T-helper 17 cell (primary cell): ENCODE measurements at regions not wholly inside any gene's neighbourhood (a gene's known extent, or its start where the extent isn't known, plus 50 kb on each side); places are given as distances from the start of the nearest gene placed in this dataset.

Experiments
- ATAC-seq: fragments of 150-1000 bp; cut with Tn5 transposase; 2 replicates; pipeline ENCODE4 v1.10.0; 2021; ENCODE audit warnings: mild to moderate bottlenecking, moderate library complexity
- DNase-seq, 3 donors: peaks; one replicate each; pipeline versions ENCODE4 v3.0.0 to v3.0.0-alpha.2; 2020 to 2021
- H3K9me3 ChIP-seq: one replicate; pipeline ENCODE4 v1.7.0; 2013; ENCODE audit warnings: low read length, mild to moderate bottlenecking; ENCODE audit not compliant: control insufficient read depth, poor library complexity, severe bottlenecking
- H3K27ac Mint-ChIP-seq: one replicate; pipeline ENCODE4 v1.8.0; 2022; ENCODE audit warnings: mild to moderate bottlenecking, moderate library complexity, mixed read lengths
- H3K27me3 Mint-ChIP-seq: one replicate; pipeline ENCODE4 v1.8.0; 2022; ENCODE audit warnings: mixed read lengths
- H3K36me3 Mint-ChIP-seq: one replicate; pipeline ENCODE4 v1.8.0; 2022; ENCODE audit warnings: low read depth, mixed read lengths
- H3K4me1 Mint-ChIP-seq: one replicate; pipeline ENCODE4 v1.8.0; 2022; ENCODE audit warnings: mild to moderate bottlenecking, mixed read lengths
- H3K4me3 Mint-ChIP-seq: one replicate; pipeline ENCODE4 v1.8.0; 2022; ENCODE audit warnings: mild to moderate bottlenecking, moderate library complexity, mixed read lengths

GRCh38 chr22:47994045-47994444 lies 1231.6 kb downstream of the TBC1D22A start:
- Mint-ChIP-seq H3K4me3 (no peak overlapping the region), H3K27ac (no peak overlapping the region), H3K36me3 (no peaks in the 10 kb centered on the region), H3K27me3 (peaks cover 17% of the 10 kb centered on the region), H3K4me1 (no peaks in the 10 kb centered on the region)
- peaks cover 2% of the 10 kb centered on the region for H3K9me3 ChIP-seq
- DNase-seq (no peak), ATAC-seq (no peak)

- H3K4me3 Mint-ChIP-seq = no peak overlapping the region
- no peak for DNase-seq
- H3K27ac Mint-ChIP-seq = no peak overlapping the region
- peaks cover 12% of the 10 kb centered on the region for H3K27me3 Mint-ChIP-seq
- H3K4me1 Mint-ChIP-seq = no peaks in the 10 kb centered on the region
- ATAC-seq = no peak
- H3K36me3 Mint-ChIP-seq = no peaks in the 10 kb centered on the region
- peaks cover 2% of the 10 kb centered on the region for H3K9me3 ChIP-seq
These were observed 1228.0 kb downstream of the TBC1D22A start for GRCh38 chr22:47990481-47990880.

- peaks cover 2% of the 10 kb centered on the region for H3K9me3 ChIP-seq
- no peaks in the 10 kb centered on the region for H3K27me3 Mint-ChIP-seq
- no peak overlapping the region for H3K4me3 Mint-ChIP-seq
- no peak for DNase-seq
- H3K36me3 Mint-ChIP-seq = no peaks in the 10 kb centered on the region
- ATAC-seq = no peak
- H3K4me1 Mint-ChIP-seq = no peaks in the 10 kb centered on the region
- H3K27ac Mint-ChIP-seq = no peak overlapping the region
These were observed 1225.5 kb downstream of the TBC1D22A start for GRCh38 chr22:47987885-47988515.

GRCh38 chr22:47976219-47976618 lies 1213.8 kb downstream of the TBC1D22A start:
- Mint-ChIP-seq H3K4me3 (no peak overlapping the region), H3K4me1 (no peaks in the 10 kb centered on the region)

GRCh38 chr22:47967831-47968230 lies 1205.4 kb downstream of the TBC1D22A start:
- Mint-ChIP-seq H3K4me1 (no peaks in the 10 kb centered on the region), H3K36me3 (no peaks in the 10 kb centered on the region), H3K4me3 (no peak overlapping the region), H3K27me3 (peaks cover 14% of the 10 kb centered on the region), H3K27ac (no peak overlapping the region)
- ATAC-seq (no peak), DNase-seq (no peak)
- H3K9me3 ChIP-seq = no peaks in the 10 kb centered on the region

More at GRCh38 chr22:47976219-47976618, 1213.8 kb downstream of the TBC1D22A start:
- ATAC-seq (no peak), DNase-seq (no peak)
- no peaks in the 10 kb centered on the region for H3K36me3 Mint-ChIP-seq
- H3K27me3 Mint-ChIP-seq = no peaks in the 10 kb centered on the region
- no peaks in the 10 kb centered on the region for H3K9me3 ChIP-seq
- H3K27ac Mint-ChIP-seq = no peak overlapping the region

- Mint-ChIP-seq H3K27ac (no peak overlapping the region), H3K36me3 (no peaks in the 10 kb centered on the region), H3K4me3 (no peak overlapping the region), H3K27me3 (peaks cover 17% of the 10 kb centered on the region), H3K4me1 (no peaks in the 10 kb centered on the region)
- DNase-seq = no peak
- no peaks in the 10 kb centered on the region for H3K9me3 ChIP-seq
- ATAC-seq = no peak
These were observed 1203.9 kb downstream of the TBC1D22A start for GRCh38 chr22:47966316-47966715.

- H3K36me3 Mint-ChIP-seq = no peaks in the 10 kb centered on the region
- H3K27ac Mint-ChIP-seq = no peak overlapping the region
- ATAC-seq = no peak
- no peaks in the 10 kb centered on the region for H3K4me1 Mint-ChIP-seq
- H3K4me3 Mint-ChIP-seq = no peak overlapping the region
- peaks cover 17% of the 10 kb centered on the region for H3K27me3 Mint-ChIP-seq
- H3K9me3 ChIP-seq = no peaks in the 10 kb centered on the region
- no peak for DNase-seq
These were observed 1203.4 kb downstream of the TBC1D22A start for GRCh38 chr22:47965896-47966295.

- no peak for ATAC-seq
- Mint-ChIP-seq H3K27me3 (peaks cover 17% of the 10 kb centered on the region), H3K4me1 (no peaks in the 10 kb centered on the region), H3K36me3 (no peaks in the 10 kb centered on the region), H3K4me3 (no peak overlapping the region), H3K27ac (no peak overlapping the region)
- DNase-seq = no peak
- no peaks in the 10 kb centered on the region for H3K9me3 ChIP-seq
These were observed 1202.6 kb downstream of the TBC1D22A start for GRCh38 chr22:47965066-47965465.

GRCh38 chr22:47963660-47964059 lies 1201.2 kb downstream of the TBC1D22A start:
- no peak overlapping the region for H3K4me3 Mint-ChIP-seq
- ATAC-seq = no peak
- no peak for DNase-seq
- H3K27ac Mint-ChIP-seq = no peak overlapping the region
- no peaks in the 10 kb centered on the region for H3K9me3 ChIP-seq
- H3K27me3 Mint-ChIP-seq = peaks cover 17% of the 10 kb centered on the region
- H3K36me3 Mint-ChIP-seq = no peaks in the 10 kb centered on the region
- no peaks in the 10 kb centered on the region for H3K4me1 Mint-ChIP-seq

GRCh38 chr22:47957649-47958048 lies 1195.2 kb downstream of the TBC1D22A start:
- Mint-ChIP-seq H3K27ac (no peak overlapping the region), H3K36me3 (no peaks in the 10 kb centered on the region), H3K4me1 (no peaks in the 10 kb centered on the region), H3K27me3 (peaks cover under 1% of the 10 kb centered on the region), H3K4me3 (no peak overlapping the region)
- ATAC-seq (no peak), DNase-seq (no peak)
- H3K9me3 ChIP-seq = peaks cover 3% of the 10 kb centered on the region

- H3K4me3 Mint-ChIP-seq = no peak overlapping the region
- no peak for DNase-seq
These were observed 1191.7 kb downstream of the TBC1D22A start for GRCh38 chr22:47954107-47954506.

GRCh38 chr22:47944941-47945340 lies 1182.5 kb downstream of the TBC1D22A start:
- no peaks in the 10 kb centered on the region for H3K9me3 ChIP-seq
- Mint-ChIP-seq H3K36me3 (no peaks in the 10 kb centered on the region), H3K4me1 (no peaks in the 10 kb centered on the region)

More at GRCh38 chr22:47954107-47954506, 1191.7 kb downstream of the TBC1D22A start:
- Mint-ChIP-seq H3K27ac (no peak overlapping the region), H3K27me3 (no peaks in the 10 kb centered on the region), H3K36me3 (no peaks in the 10 kb centered on the region), H3K4me1 (no peaks in the 10 kb centered on the region)
- ATAC-seq = no peak
- H3K9me3 ChIP-seq = peaks cover 3% of the 10 kb centered on the region

GRCh38 chr22:47943729-47944700 lies 1181.6 kb downstream of the TBC1D22A start:
- H3K36me3 Mint-ChIP-seq = no peaks in the 10 kb centered on the region
- ATAC-seq (no peak), DNase-seq (no peak)
- H3K27me3 Mint-ChIP-seq = no peaks in the 10 kb centered on the region
- no peak overlapping the region for H3K27ac Mint-ChIP-seq
- H3K4me1 Mint-ChIP-seq = no peaks in the 10 kb centered on the region
- H3K9me3 ChIP-seq = no peaks in the 10 kb centered on the region
- H3K4me3 Mint-ChIP-seq = no peak overlapping the region

More at GRCh38 chr22:47944941-47945340, 1182.5 kb downstream of the TBC1D22A start:
- no peaks in the 10 kb centered on the region for H3K27me3 Mint-ChIP-seq
- ATAC-seq = no peak
- DNase-seq = no peak
- H3K27ac Mint-ChIP-seq = no peak overlapping the region
- H3K4me3 Mint-ChIP-seq = no peak overlapping the region
